LNCAP (cell line): ENCODE measurements at regions not wholly inside any gene's neighbourhood (a gene's known extent, or its start where the extent isn't known, plus 50 kb on each side); places are given as distances from the start of the nearest gene placed in this dataset.

ENCODE experiments used
- TF ChIP-seq, protein P1 (sequence below): fragments of 450-650 bp; IDR thresholded peaks from 2 replicates; pipeline ENCODE4 v1.5.1; 2017; ENCODE audit warnings: mild to moderate bottlenecking

DNA sequence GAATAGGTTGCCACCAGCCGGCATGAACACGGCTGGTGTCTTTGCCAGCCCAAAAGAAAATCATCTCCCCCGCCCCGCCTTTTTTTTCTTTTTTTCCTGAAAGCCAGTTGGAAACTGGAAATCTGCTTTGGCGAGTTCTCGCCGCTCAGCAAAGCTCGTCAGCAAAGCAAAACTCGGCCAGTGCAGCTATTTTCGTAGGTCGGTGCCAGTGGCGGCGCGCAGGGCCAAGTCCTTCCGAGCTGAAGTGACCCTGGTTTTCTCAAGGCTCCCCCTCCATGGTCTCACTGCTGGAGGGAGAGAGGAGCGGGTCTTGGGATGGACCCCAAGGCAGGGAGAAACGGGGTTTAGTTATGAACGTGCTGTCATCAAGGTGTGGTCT, 248.4 kb upstream of the RTL1 start:
- TF ChIP-seq, protein P1, sequence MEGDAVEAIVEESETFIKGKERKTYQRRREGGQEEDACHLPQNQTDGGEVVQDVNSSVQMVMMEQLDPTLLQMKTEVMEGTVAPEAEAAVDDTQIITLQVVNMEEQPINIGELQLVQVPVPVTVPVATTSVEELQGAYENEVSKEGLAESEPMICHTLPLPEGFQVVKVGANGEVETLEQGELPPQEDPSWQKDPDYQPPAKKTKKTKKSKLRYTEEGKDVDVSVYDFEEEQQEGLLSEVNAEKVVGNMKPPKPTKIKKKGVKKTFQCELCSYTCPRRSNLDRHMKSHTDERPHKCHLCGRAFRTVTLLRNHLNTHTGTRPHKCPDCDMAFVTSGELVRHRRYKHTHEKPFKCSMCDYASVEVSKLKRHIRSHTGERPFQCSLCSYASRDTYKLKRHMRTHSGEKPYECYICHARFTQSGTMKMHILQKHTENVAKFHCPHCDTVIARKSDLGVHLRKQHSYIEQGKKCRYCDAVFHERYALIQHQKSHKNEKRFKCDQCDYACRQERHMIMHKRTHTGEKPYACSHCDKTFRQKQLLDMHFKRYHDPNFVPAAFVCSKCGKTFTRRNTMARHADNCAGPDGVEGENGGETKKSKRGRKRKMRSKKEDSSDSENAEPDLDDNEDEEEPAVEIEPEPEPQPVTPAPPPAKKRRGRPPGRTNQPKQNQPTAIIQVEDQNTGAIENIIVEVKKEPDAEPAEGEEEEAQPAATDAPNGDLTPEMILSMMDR: no peak

DNA sequence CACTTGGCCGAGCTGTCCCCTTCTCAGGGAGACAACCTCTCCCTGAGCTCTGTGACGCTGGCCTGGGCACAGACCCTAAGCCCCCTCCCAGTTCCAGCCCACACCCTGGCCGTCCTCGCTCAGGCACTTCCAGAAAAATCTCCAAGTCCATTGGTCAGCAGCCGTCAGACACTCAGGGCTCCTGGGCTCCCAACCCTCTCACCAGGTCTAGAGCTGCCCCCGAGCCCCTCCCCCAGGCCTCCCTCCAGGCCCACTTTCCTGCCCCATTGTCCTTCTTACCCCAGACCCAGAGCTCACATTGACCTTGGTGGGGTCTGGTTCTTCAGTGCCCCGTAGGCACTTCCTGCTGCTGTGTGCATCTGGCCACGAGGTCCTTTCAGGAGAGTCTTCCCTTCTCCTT, 249.3 kb upstream of the RTL1 start:
- TF ChIP-seq, protein P1: no peak

DNA sequence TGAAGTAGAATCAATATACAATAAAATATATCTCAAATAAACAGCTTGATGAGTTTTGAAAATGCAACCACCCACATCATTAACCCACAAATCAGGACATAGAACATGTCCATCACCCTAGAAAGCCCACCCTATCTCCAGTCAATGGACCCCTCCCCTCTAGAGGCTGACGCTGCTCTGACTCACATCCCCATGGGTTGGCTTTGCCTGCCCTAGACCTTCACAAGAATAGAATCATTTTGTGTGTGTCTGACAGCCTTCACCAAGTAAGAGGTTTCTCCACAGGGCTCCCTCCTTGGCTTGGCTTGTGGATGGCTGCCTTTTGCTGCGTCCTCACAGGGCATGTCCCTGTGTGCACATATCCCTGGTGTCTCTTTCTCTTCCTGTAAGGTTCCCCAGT, 250.2 kb upstream of the RTL1 start:
- TF ChIP-seq, protein P1: no peak

DNA sequence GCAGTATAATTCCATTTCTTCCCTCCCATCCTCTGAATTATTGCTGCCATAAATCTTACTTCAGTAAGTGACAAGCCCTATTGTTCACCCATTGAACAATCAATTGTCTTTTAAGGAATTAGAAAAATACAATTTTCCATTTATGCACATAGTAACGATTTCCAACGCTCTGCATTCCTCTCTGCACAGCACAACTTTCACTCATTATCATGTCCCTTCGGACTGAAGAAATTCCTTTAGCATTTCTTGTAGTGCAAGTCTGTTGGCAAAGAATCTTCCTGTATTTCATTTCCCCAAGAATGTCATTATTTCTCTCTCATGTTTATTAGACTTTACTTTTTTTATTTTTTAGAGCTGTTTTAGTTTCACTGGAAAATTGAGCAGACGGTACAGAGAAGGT, 252.1 kb upstream of the RTL1 start:
- TF ChIP-seq, protein P1: no peak

DNA sequence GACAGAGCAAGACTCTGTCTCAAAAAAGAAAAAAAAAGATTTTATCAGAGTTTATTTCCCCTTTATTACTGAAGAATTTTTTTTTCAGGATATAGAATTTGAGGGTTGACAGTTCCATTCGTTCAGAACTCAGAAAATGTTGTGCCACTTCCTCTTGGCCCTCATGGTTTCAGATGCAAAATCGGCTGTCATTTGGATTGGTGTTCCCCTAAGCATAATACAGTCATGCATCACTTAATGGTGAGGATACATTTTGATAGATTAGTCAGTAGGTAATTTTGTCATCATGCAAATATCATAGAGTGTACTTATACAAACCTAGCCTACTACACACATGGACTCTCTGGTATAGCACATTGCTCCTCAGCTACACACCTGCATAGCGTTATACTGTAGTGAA, 263.9 kb upstream of the RTL1 start:
- TF ChIP-seq, protein P1: no peak

DNA sequence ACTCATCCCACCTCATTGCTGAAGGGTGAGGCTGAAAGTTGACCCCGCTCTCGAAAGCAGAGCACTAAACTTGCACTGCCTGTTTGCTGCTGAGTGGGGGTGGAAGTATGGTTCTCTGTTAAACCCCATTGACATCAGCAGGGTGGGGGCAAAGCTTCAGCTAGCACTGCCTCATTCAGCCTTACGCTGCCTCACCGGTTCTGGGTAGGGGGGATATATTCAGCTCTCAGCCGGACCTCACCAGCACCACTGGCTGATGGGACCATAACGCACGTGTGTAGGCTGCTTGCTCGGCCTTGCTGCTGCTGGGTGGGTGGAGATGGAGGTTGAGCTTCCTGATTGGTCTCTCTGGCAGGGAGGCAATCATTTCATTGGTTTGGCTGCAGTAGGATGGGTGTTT, 265.7 kb upstream of the RTL1 start:
- TF ChIP-seq, protein P1: no peak

DNA sequence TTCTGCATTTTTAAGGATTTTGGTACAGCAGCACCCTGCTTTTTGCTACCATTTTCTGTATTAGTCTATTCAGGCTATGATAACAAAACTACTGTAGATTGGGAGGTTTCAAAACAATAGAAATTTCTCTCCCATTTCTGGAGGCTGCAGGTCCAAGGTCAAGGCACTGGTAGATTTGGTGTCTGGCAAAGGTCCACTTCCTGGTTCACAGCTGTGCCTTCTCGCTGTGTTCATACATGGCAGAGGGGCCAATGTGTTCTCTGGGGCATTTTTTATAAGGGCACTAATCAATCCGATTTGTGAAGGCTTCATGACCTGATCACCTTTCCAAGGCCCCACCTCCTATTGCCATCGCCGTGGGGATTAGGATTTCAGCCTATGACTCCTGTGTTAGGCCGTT, 268.1 kb upstream of the RTL1 start:
- TF ChIP-seq, protein P1: no peak

DNA sequence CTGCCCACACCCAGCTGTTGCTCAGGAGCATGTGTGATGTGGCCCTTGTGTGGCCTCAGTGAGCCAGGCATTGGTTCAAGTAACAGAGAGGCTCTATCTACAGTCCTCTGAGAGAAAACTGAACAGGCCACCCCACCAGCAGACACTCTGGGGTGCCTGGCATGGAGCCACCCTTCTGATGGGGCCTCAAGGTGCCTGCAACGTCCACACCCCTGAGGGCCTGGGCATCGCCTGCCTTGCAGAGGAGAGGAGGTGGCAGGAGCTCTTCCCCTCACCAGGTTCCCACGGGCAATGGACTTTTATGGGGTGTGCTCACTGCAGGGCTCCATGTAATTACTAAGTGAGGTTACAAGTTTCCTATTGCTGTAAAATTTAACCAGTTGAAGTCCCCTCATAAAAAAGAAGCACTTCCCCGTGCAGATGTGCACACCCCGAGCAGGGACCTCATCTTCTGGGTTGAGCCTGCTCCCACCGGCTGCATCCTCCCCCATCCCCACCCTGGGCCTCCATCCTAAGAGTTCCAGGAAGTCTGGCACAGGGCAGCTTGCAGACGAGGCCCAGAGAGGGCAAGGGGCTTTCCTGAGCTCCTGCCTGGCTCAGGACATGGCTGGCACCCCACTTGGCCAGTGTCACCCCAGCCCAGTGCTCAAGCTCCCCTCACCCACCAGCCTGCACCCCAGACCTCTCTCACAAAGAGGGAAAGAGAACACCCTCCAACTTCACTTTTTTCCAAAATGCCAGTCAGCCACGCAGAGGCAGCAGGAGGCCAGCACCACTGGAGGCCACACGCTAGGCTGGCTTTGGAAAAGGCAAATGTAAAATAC, 270.4 kb upstream of the RTL1 start:
- TF ChIP-seq, protein P1: no peak
